WTC11 (cell line): ENCODE measurements at regions not wholly inside any gene's neighbourhood (a gene's known extent, or its start where the extent isn't known, plus 50 kb on each side); places are given as distances from the start of the nearest gene placed in this dataset.

Experiments
- ATAC-seq: fragments of 200-7000 bp; cut with Tn5 transposase; 2 replicates; pipeline ENCODE4 v1.10.0; 2021; ENCODE audit warnings: mild to moderate bottlenecking, moderate library complexity
- CTCF ChIA-PET: fragments of 300-600 bp; sonication (Branson Sonifier 250); formaldehyde crosslinking; loops from one replicate; lab custom pipeline; 2021; ENCODE audit warnings: antibody characterized with exemption; lab: Charles Lee
- POLR2A ChIA-PET: fragments of 350-600 bp; sonication (Branson Sonifier 250); formaldehyde crosslinking; loops from one replicate; lab custom pipeline; 2021; ENCODE audit warnings: antibody characterized with exemption; lab: Charles Lee
- DNase-seq: peaks from one replicate; pipeline ENCODE4 v3.0.0; 2021; ENCODE audit warnings: low spot score
- H3K27ac Mint-ChIP-seq: 2 replicates; pipeline ENCODE4 v1.8.0; 2021; ENCODE audit warnings: mixed read lengths
- H3K27me3 Mint-ChIP-seq: 2 replicates; pipeline ENCODE4 v1.8.0; 2021; ENCODE audit warnings: low read depth, mild to moderate bottlenecking, moderate library complexity, mixed read lengths
- H3K36me3 Mint-ChIP-seq: 2 replicates; pipeline ENCODE4 v1.8.0; 2021; ENCODE audit warnings: mixed read lengths
- H3K4me1 Mint-ChIP-seq: 2 replicates; pipeline ENCODE4 v1.8.0; 2022; ENCODE audit warnings: mixed read lengths
- H3K4me3 Mint-ChIP-seq: 2 replicates; pipeline ENCODE4 v1.8.0; 2021; ENCODE audit warnings: mild to moderate bottlenecking, moderate library complexity, mixed read lengths
- H3K9me3 Mint-ChIP-seq: 2 replicates; pipeline ENCODE4 v1.8.0; 2021; ENCODE audit warnings: mixed read lengths
- AFF4 ChIP-seq: sonication (generic); formaldehyde crosslinking; IDR thresholded peaks from 2 replicates; pipeline ENCODE4 v1.8.1; 2023; ENCODE audit warnings: mild to moderate bottlenecking, missing genetic modification reagents, borderline replicate concordance
- AR ChIP-seq: fragments of 250-450 bp; sonication (Bioruptor Pico); IDR thresholded peaks from 2 replicates; pipeline ENCODE4 v1.9.0; 2021; ENCODE audit warnings: mild to moderate bottlenecking
- EMX1 ChIP-seq: fragments of 250-450 bp; sonication (Bioruptor Pico); IDR thresholded peaks from 2 replicates; pipeline ENCODE4 v1.8.0; 2021; ENCODE audit warnings: mild to moderate bottlenecking
- FOXK1 ChIP-seq: sonication (generic); formaldehyde crosslinking; IDR thresholded peaks from 2 replicates; pipeline ENCODE4 v1.8.0; 2022; ENCODE audit warnings: mild to moderate bottlenecking, moderate library complexity, missing genetic modification reagents
- GABPB1 ChIP-seq: sonication (generic); formaldehyde crosslinking; IDR thresholded peaks from 2 replicates; pipeline ENCODE4 v1.8.1; 2023; ENCODE audit warnings: mild to moderate bottlenecking, missing genetic modification reagents
- IRF2 ChIP-seq: sonication (generic); formaldehyde crosslinking; IDR thresholded peaks from 2 replicates; pipeline ENCODE4 v1.8.0; 2022; ENCODE audit warnings: low read depth, missing genetic modification reagents, borderline replicate concordance
- MXD4 ChIP-seq: fragments of 250-450 bp; sonication (Bioruptor Pico); IDR thresholded peaks from 2 replicates; pipeline ENCODE4 v1.8.0; 2021; ENCODE audit warnings: mild to moderate bottlenecking, moderate library complexity, borderline replicate concordance
- MYBL2 ChIP-seq: sonication (generic); formaldehyde crosslinking; IDR thresholded peaks from 2 replicates; pipeline ENCODE4 v1.8.1; 2023; ENCODE audit warnings: mild to moderate bottlenecking, moderate library complexity, missing genetic modification reagents
- PRRX2 ChIP-seq: fragments of 250-450 bp; sonication (Bioruptor Pico); IDR thresholded peaks from 2 replicates; pipeline ENCODE4 v1.8.0; 2021; ENCODE audit warnings: mild to moderate bottlenecking
- SMAD3 ChIP-seq: sonication (generic); formaldehyde crosslinking; IDR thresholded peaks from 2 replicates; pipeline ENCODE4 v1.8.0; 2022; ENCODE audit warnings: missing genetic modification reagents, mild to moderate bottlenecking, borderline replicate concordance
- TEAD4 ChIP-seq: sonication (generic); formaldehyde crosslinking; IDR thresholded peaks from 2 replicates; pipeline ENCODE4 v1.8.0; 2022; ENCODE audit warnings: mild to moderate bottlenecking, missing genetic modification reagents
- ZNF138 ChIP-seq: sonication (generic); formaldehyde crosslinking; conservative IDR thresholded peaks from 2 replicates; pipeline ENCODE4 v1.8.1; 2022; ENCODE audit warnings: mild to moderate bottlenecking, moderate library complexity, missing genetic modification reagents
- ZNF263 ChIP-seq: sonication (generic); formaldehyde crosslinking; IDR thresholded peaks from 2 replicates; pipeline ENCODE4 v1.8.1; 2022; ENCODE audit warnings: low read depth, mild to moderate bottlenecking, moderate library complexity, missing genetic modification reagents
- TF ChIP-seq, protein P1 (sequence below): sonication (generic); formaldehyde crosslinking; IDR thresholded peaks from 2 replicates; pipeline ENCODE4 v1.8.1; 2023; ENCODE audit warnings: mild to moderate bottlenecking, missing genetic modification reagents, moderate library complexity
- TF ChIP-seq, protein P2 (sequence below): fragments of 250-450 bp; sonication (Bioruptor Pico); IDR thresholded peaks from 2 replicates; pipeline ENCODE4 v1.8.0; 2021; ENCODE audit warnings: mild to moderate bottlenecking
- TF ChIP-seq, protein P3 (sequence below): fragments of 250-450 bp; sonication (Bioruptor Pico); IDR thresholded peaks from 2 replicates; pipeline ENCODE4 v1.9.0; 2021; ENCODE audit warnings: mild to moderate bottlenecking
- TF ChIP-seq, protein P4 (sequence below): fragments of 250-450 bp; sonication (Bioruptor Pico); IDR thresholded peaks from 2 replicates; pipeline ENCODE4 v1.9.0; 2021; ENCODE audit warnings: moderate library complexity, mild to moderate bottlenecking, inconsistent platforms, borderline replicate concordance
- TF ChIP-seq, protein P5 (sequence below): sonication (generic); formaldehyde crosslinking; IDR thresholded peaks from 2 replicates; pipeline ENCODE4 v1.8.0; 2023; ENCODE audit warnings: missing genetic modification reagents
- TF ChIP-seq, protein P6 (sequence below): sonication (generic); formaldehyde crosslinking; IDR thresholded peaks from 2 replicates; pipeline ENCODE4 v1.8.1; 2023; ENCODE audit warnings: mild to moderate bottlenecking, missing genetic modification reagents

DNA sequence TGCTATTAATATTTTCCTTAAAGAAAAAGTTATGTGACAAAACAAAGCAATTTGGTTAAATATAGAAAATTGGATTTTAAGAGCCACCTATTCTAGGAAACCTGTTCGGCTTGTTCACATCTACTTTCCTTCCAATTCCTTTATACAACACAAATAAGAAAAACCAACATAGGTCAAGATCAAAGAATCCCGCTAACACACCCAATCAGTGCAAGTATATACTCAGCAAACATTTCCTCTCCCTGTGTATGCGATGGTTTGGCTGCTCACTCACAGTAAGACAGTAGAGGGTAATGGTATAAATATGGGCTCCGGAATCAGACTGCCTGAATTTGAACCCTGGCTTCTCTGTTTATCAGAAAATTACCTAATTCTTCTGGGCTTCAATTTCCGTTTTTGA is 757.5 kb upstream of the ZNF608 start (continued):
- TF ChIP-seq, protein P1, sequence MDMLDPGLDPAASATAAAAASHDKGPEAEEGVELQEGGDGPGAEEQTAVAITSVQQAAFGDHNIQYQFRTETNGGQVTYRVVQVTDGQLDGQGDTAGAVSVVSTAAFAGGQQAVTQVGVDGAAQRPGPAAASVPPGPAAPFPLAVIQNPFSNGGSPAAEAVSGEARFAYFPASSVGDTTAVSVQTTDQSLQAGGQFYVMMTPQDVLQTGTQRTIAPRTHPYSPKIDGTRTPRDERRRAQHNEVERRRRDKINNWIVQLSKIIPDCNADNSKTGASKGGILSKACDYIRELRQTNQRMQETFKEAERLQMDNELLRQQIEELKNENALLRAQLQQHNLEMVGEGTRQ (CRISPR knock-in tag) = no peak
- TF ChIP-seq TEAD4 (CRISPR knock-in tag) (no peak), FOXK1 (CRISPR knock-in tag) (no peak), EMX1 (CRISPR knock-in tag) (no peak), MYBL2 (CRISPR knock-in tag) (no peak), IRF2 (CRISPR knock-in tag) (no peak)
- TF ChIP-seq, all 79 proteins: peak for 0

DNA sequence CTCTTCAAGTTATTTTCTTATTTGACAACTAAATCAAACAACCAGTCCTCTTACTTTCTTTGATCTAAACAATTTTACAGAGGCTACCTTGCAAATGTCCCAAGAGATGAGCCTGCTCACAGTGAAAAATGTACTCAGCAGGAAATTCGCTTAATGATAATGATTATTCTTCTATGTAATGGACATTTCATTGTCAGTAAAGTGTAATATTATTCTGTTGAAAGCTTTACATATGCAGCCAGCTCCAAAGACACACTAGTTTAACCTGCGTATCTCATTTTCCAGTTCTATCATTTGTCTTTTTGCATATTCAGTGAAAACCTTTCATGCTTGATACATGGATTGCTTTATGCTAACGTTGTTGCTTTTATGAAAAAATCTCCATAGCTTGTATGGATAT is 758.7 kb upstream of the ZNF608 start:
- peaks cover 20% of the 10 kb centered on the region for H3K4me1 Mint-ChIP-seq
- ATAC-seq (no peak), DNase-seq (no peak)
- no peaks in the 10 kb centered on the region; the same call in 1 of the 2 replicates for H3K27me3 Mint-ChIP-seq
- CTCF ChIA-PET = no interaction called here
- POLR2A ChIA-PET = no interaction called here
- H3K27ac Mint-ChIP-seq = no peak overlapping the region
- H3K9me3 Mint-ChIP-seq = peaks cover 11% of the 10 kb centered on the region
- H3K4me3 Mint-ChIP-seq = no peak overlapping the region
- TF ChIP-seq PRRX2 (CRISPR knock-in tag) = no peak
- no peak for TF ChIP-seq ZNF138 (CRISPR knock-in tag)
- peaks cover 7% of the 10 kb centered on the region; the same call in 1 of the 2 replicates for H3K36me3 Mint-ChIP-seq

DNA sequence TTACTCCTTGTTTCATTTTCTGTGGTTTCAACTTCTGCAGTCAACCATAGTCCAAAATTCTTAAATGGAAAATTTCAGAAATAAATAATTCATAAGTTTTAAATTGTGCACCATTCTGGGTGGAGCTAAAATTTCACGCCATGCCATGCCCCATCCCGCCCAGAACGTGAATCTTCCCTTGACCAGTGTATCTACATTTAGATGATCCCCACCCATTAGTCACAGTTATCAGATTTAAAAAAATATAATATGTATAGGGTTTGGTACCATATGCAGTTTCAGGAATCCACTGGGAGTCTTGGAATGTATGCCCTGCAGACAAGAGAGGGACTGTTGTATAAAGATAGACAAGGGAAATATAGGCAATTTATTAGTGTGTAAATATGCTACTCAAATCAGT is 759.7 kb upstream of the ZNF608 start:
- no peak overlapping the region for H3K27ac Mint-ChIP-seq
- peaks cover 11% of the 10 kb centered on the region for H3K9me3 Mint-ChIP-seq
- no peaks in the 10 kb centered on the region; the same call in 1 of the 2 replicates for H3K27me3 Mint-ChIP-seq
- H3K4me3 Mint-ChIP-seq = no peak overlapping the region
- POLR2A ChIA-PET = no interaction called here
- peaks cover 27% of the 10 kb centered on the region for H3K4me1 Mint-ChIP-seq
- CTCF ChIA-PET = no interaction called here
- DNase-seq = no peak
- H3K36me3 Mint-ChIP-seq = peaks cover 7% of the 10 kb centered on the region; the same call in 1 of the 2 replicates
- ATAC-seq = no peak
- no peak for TF ChIP-seq GABPB1 (CRISPR knock-in tag)
- TF ChIP-seq, protein P2, sequence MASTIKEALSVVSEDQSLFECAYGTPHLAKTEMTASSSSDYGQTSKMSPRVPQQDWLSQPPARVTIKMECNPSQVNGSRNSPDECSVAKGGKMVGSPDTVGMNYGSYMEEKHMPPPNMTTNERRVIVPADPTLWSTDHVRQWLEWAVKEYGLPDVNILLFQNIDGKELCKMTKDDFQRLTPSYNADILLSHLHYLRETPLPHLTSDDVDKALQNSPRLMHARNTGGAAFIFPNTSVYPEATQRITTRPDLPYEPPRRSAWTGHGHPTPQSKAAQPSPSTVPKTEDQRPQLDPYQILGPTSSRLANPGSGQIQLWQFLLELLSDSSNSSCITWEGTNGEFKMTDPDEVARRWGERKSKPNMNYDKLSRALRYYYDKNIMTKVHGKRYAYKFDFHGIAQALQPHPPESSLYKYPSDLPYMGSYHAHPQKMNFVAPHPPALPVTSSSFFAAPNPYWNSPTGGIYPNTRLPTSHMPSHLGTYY = no peak
- no peak for TF ChIP-seq MXD4 (CRISPR knock-in tag)
- no peak for TF ChIP-seq AFF4 (CRISPR knock-in tag)
- no peak for TF ChIP-seq SMAD3 (CRISPR knock-in tag)
- TF ChIP-seq, protein P3, sequence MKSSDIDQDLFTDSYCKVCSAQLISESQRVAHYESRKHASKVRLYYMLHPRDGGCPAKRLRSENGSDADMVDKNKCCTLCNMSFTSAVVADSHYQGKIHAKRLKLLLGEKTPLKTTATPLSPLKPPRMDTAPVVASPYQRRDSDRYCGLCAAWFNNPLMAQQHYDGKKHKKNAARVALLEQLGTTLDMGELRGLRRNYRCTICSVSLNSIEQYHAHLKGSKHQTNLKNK (CRISPR knock-in tag) = no peak
- TF ChIP-seq, protein P4, sequence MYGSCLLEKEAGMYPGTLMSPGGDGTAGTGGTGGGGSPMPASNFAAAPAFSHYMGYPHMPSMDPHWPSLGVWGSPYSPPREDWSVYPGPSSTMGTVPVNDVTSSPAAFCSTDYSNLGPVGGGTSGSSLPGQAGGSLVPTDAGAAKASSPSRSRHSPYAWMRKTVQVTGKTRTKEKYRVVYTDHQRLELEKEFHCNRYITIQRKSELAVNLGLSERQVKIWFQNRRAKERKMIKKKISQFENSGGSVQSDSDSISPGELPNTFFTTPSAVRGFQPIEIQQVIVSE (CRISPR knock-in tag) = no peak
- no peak for TF ChIP-seq ZNF263 (CRISPR knock-in tag)
- TF ChIP-seq, protein P5, sequence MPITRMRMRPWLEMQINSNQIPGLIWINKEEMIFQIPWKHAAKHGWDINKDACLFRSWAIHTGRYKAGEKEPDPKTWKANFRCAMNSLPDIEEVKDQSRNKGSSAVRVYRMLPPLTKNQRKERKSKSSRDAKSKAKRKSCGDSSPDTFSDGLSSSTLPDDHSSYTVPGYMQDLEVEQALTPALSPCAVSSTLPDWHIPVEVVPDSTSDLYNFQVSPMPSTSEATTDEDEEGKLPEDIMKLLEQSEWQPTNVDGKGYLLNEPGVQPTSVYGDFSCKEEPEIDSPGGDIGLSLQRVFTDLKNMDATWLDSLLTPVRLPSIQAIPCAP (CRISPR knock-in tag) = no peak
- TF ChIP-seq EMX1 (CRISPR knock-in tag) = no peak
- TF ChIP-seq AR (CRISPR knock-in tag) = no peak
- TF ChIP-seq, protein P6, sequence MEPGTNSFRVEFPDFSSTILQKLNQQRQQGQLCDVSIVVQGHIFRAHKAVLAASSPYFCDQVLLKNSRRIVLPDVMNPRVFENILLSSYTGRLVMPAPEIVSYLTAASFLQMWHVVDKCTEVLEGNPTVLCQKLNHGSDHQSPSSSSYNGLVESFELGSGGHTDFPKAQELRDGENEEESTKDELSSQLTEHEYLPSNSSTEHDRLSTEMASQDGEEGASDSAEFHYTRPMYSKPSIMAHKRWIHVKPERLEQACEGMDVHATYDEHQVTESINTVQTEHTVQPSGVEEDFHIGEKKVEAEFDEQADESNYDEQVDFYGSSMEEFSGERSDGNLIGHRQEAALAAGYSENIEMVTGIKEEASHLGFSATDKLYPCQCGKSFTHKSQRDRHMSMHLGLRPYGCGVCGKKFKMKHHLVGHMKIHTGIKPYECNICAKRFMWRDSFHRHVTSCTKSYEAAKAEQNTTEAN (CRISPR knock-in tag) = no peak
- no peak for TF ChIP-seq IRF2 (CRISPR knock-in tag)
- no peak for TF ChIP-seq ZNF138 (CRISPR knock-in tag)
